Ramos (cell line): ENCODE measurements at regions not wholly inside any gene's neighbourhood (a gene's known extent, or its start where the extent isn't known, plus 50 kb on each side); places are given as distances from the start of the nearest gene placed in this dataset.

Experiments
- in situ Hi-C: fragments of 300-500 bp; cut with MboI; formaldehyde crosslinking; loops from one replicate; pipeline ENCODE4 v1.14.3; 2022; ENCODE audit warnings: low sequenced_read_pairs; ENCODE audit not compliant: unreplicated experiment

GRCh38 chr14:65926935-65927700, 514.6 kb downstream of the FUT8 start:
- in situ Hi-C loops = no loop called here

- in situ Hi-C loops = no loop called here
Observed at GRCh38 chr14:65927931-65928356, 515.4 kb downstream of the FUT8 start.

GRCh38 chr14:65928995-65929394, 516.5 kb downstream of the FUT8 start:
- in situ Hi-C loops = no loop called here

- in situ Hi-C loops = no loop called here
Observed at GRCh38 chr14:65933400-65934069, 521.0 kb downstream of the FUT8 start.

GRCh38 chr14:65934070-65934435, 521.5 kb downstream of the FUT8 start:
- in situ Hi-C loops = no loop called here

- in situ Hi-C loops = no loop called here
Observed at GRCh38 chr14:65936342-65936975, 523.9 kb downstream of the FUT8 start.

GRCh38 chr14:65937079-65937959, 524.8 kb downstream of the FUT8 start:
- in situ Hi-C loops = no loop called here

GRCh38 chr14:65937960-65938316, 525.4 kb downstream of the FUT8 start:
- in situ Hi-C loops = no loop called here

GRCh38 chr14:65938738-65939137, 526.2 kb downstream of the FUT8 start:
- in situ Hi-C loops = no loop called here

GRCh38 chr14:65939184-65939583, 526.7 kb downstream of the FUT8 start:
- in situ Hi-C loops = no loop called here

- in situ Hi-C loops = loop anchor here (5.0 kb wide), 1 partner anchor 778 kb away; no protein-coding TSS in a partner anchor
Observed at GRCh38 chr14:65940056-65940735, 527.7 kb downstream of the FUT8 start.

GRCh38 chr14:65941091-65941490, 528.6 kb downstream of the FUT8 start:
- in situ Hi-C loops = loop anchor here (5.0 kb wide), 1 partner anchor 779 kb away; no protein-coding TSS in a partner anchor

GRCh38 chr14:65943150-65943549, 530.6 kb downstream of the FUT8 start:
- in situ Hi-C loops = loop anchor here (5.0 kb wide), 1 partner anchor 781 kb away; no protein-coding TSS in a partner anchor

- in situ Hi-C loops = loop anchor here (5.0 kb wide), 1 partner anchor 782 kb away; no protein-coding TSS in a partner anchor
Observed at GRCh38 chr14:65943916-65944410, 531.4 kb downstream of the FUT8 start.

GRCh38 chr14:65945327-65945726, 532.8 kb downstream of the FUT8 start:
- in situ Hi-C loops = no loop called here

- in situ Hi-C loops = no loop called here
Observed at GRCh38 chr14:65946494-65946893, 534.0 kb downstream of the FUT8 start.

GRCh38 chr14:65948302-65948701, 535.8 kb downstream of the FUT8 start:
- in situ Hi-C loops = no loop called here

GRCh38 chr14:65949711-65950516, 536.3 kb upstream of the CCDC196 start:
- in situ Hi-C loops = loop anchor here (10.0 to 25.0 kb wide), 2 partner anchors 525 to 688 kb away; no protein-coding TSS in a partner anchor
